HG02763 (cell line): ENCODE measurements at regions not wholly inside any gene's neighbourhood (a gene's known extent, or its start where the extent isn't known, plus 50 kb on each side); places are given as distances from the start of the nearest gene placed in this dataset.
"Not testable (repeated sequence)": the region's sequence is repeated elsewhere in the genome, so short reads cannot be mapped to it uniquely, and the experiment has no call there.

Experiments used
- ATAC-seq: cut with Tn5 transposase; IDR thresholded peaks from one replicate; pipeline ENCODE4 v1.9.1; 2021; ENCODE audit warnings: mild to moderate bottlenecking, moderate library complexity; ENCODE audit not compliant: unreplicated experiment

DNA sequence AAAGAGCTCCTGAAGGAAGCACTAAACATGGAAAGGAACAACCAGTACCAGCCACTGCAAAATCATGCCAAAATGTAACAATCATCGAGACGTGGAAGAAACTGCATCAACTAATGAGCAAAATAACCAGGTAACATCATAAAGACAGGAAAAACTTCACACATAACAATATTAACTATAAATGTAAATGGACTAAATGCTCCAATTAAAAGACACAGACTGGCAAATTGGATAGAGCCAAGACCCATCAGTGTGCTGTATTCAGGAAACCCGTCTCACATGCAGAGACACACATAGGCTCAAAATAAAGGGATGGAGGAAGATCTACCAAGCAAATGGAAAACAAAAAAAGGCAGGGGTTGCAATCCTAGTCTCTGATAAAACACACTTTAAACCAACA is 83.9 kb upstream of the TSLP start:
- not testable (repeated sequence) for ATAC-seq

DNA sequence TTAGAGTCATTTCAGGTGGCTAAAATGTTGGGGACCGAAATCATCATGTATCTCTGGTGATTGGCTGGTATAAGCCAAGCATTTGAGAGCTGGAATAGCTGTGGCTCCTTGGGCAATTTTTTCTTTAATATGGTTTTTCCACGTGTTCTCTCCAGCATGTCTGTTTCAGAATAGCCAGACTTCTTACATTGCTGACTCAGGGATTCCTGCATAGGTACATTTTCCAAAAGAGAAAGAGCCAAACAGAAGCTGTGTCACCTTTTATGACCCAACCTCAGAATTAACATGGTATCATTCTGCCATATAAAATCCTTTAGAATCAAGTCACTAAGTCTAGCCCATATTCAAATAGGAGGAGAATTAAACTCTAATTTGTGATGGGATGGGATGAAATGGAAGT is 74.8 kb upstream of the TSLP start:
- ATAC-seq = no peak

DNA sequence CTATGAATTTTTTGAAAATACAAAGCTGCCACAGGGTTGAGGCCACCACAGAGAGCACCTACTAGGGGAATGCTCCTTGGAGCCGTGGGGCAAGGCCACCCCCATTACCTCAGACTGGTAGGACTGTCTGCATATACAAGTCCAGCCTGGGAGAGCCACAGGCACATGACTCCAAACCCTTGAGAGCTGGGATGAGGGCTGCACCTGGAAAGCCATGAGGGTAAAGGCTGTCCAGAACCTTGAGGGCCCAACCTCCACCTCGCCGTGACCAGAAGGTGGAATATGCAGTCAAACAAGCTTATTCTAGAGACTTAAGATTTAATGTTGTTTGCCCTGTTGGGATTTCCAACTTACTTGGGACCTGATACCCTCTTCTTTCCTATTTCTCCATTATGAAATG is 69.5 kb upstream of the TSLP start:
- no peak for ATAC-seq

DNA sequence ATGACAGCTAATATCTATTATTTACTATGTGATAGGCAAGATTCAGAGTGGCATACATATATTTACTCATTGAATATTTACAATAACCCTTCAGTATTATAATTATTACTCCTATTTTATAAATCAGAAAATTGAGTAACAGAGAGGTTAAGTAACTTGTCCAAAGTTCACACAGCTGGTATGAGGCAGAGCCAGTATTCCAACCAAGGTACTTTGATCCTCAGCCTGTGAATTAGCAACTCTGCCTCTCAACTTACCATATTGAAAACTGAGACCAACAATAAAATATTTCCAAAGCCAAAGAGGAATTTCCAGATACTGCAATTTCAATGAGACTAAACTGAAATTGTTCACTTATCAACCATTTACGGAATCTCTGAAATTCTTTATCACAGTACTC is 67.9 kb upstream of the TSLP start:
- no peak for ATAC-seq

DNA sequence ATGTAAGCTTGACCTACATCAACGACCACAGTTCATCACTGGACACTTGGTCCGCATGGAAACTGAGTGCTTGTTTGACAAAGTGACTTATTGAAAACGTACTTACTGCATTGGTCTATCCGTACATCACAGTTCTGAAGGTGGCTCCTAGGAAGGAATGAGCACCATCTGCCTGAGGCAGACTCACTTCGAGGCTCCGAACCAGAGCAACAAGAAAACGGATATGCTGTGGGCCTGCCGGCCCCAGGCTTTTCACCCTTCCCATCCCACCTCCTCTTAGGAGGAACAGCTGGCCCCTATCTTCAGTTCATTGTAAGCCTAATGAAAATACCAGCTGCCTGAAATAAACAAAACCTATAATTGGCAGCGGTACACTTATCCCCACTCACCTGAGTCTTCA is 67.2 kb upstream of the TSLP start:
- no peak for ATAC-seq

DNA sequence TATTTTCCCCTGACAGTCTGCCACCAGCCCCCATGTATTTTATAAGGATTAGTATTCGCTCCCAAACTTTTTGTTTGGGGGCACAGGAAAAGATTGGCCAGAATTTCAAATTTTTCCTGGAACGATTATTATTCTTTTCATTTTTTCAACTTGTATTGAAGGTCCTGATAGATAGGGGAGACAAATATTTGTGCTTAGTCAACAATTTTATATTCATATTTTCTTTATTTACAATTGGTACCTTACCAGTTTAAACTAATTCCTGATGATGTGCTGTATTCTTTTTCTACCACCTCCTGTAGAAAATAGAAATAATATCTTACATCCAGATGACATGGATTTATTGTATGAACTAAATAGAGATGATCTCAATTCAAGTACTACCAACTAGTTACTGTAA is 60.7 kb upstream of the TSLP start:
- ATAC-seq = no peak

DNA sequence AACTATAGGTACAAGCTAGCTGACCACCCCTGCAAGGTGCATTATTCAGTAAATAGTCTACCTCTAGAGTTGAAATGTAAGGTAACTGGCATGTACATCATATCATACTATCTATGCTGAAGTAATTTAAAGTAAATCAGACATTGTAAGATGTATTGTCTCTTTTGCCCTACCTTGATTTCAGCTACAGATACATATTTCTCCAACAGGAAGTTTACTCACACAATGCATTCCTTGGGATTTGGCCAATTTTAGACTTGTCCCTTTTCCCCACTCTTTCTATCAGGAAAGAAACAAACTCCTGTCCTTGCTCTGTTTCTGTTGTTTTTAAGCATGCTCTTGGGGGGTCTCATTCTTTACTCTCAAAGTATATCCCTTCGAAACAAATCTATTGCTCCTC is 58.5 kb upstream of the TSLP start:
- ATAC-seq = no peak

DNA sequence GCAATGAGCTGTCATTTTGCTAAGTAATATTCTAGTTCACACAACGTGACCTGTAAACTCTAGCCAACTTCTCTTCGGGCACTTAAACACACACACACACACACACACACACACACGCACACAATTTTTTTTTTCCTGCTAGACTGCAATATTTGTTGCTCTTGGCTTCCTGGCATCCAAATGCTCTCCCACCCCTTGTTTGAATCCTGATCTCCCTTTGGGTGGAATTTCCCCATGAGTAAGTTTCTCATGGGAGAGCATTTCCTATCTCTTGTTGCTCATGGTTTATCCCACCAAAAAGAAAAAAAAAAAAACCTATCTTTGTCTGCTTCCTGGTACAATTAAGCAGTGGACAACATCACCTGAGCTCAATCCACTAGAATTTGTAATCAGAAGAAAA is 54.7 kb upstream of the TSLP start:
- ATAC-seq = no peak

DNA sequence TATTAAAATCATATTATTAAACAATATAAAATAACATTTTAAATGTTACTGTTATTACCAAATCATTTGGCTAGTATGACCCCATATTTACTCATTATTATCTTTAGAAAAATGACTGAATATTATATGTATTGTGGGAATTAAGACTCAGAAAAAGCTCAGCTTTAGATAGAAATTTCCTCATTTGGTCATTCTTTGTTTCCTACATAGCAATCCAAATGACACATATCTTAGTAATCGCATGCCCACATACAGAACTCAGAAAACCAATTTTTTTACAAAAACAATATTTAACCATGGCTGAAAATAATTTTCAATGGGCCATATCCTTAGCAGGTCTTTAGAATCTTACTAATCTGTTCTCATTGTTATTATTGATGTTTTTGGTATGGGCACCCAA is 53.8 kb upstream of the TSLP start:
- ATAC-seq = no peak
